Motor neuron (in vitro differentiated cells): ENCODE measurements at regions not wholly inside any gene's neighbourhood (a gene's known extent, or its start where the extent isn't known, plus 50 kb on each side); places are given as distances from the start of the nearest gene placed in this dataset.
"Not testable (repeated sequence)": the region's sequence is repeated elsewhere in the genome, so short reads cannot be mapped to it uniquely, and the experiment has no call there.

ENCODE experiments used
- ATAC-seq, 8 experiments: fragments of 200-7000 bp; cut with Tn5 transposase; replicated peaks in 6 of 8; 2 replicates each; pipeline ENCODE4 v1.8.0; 2021; ENCODE audit warnings: mild to moderate bottlenecking in 8 of 8, moderate library complexity in 8 of 8
- H3K27ac ChIP-seq, 2 donors: fragments of 250-450 bp; sonication (Bioruptor Pico); 2 replicates each; pipeline ENCODE4 v1.9.0; 2021; ENCODE audit warnings: antibody characterized with exemption in 2 of 2, mild to moderate bottlenecking in 2 of 2, moderate library complexity in 1 of 2
- H3K4me1 ChIP-seq, 2 donors: fragments of 250-450 bp; sonication (Bioruptor Pico); replicated peaks in 1 of 2; 2 replicates each; pipeline ENCODE4 v1.6.1; 2021; ENCODE audit warnings: antibody characterized with exemption in 2 of 2, mild to moderate bottlenecking in 2 of 2, moderate library complexity in 1 of 2
- H3K4me3 ChIP-seq, 5 donors: fragments of 250-450 bp; sonication (Bioruptor Pico); 2 replicates each; pipeline ENCODE4 v1.9.0; 2021; ENCODE audit warnings: antibody characterized with exemption in 5 of 5, mild to moderate bottlenecking in 5 of 5, moderate library complexity in 4 of 5
- WGBS, 10 experiments: fragments of 450-650 bp; shearing (Covaris generic); methylation state at CpG; one replicate each; pipeline ENCODE4 v1.0.0; 2022; 5-methylcytosine and 5-hydroxymethylcytosine counted together
- in situ Hi-C, 9 experiments: fragments of 400-800 bp; cut with MboI; loops; one replicate each; pipeline ENCODE4 v1.15.0; 2021; ENCODE audit warnings: low sequenced_read_pairs in 9 of 9, low pct_unique_long_range_greater_than_20kb in 2 of 9; ENCODE audit not compliant: unreplicated experiment in 9 of 9

DNA sequence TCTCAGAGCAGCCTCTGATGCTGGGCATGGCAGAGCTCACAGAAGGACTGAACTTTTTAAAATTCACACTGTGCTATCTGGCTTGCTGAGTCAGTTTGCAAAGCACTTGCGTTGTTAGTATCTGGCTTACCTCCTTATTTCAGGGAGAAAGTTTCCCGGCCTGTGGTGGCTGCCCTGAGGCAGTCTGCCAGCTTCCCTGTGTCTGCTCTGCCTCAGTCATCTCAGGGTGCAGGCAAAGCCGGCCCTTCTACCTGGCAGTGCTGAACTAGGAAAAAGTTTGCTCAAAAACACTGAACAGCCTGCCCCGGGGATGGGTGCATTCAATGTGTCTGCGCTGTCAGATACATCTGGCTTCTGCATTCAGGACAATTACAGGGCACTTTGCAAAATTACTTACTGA lies 90.2 kb upstream of the UXS1 start:
- 33 to 83% (median 50%) methylated on average over 1 to 5 of the region's 5 CpGs; no CpG with 5 or more reads in 5 of the 10 experiments for WGBS, 10 experiments
- Histone ChIP-seq H3K4me1 (peaks cover 26 to 27% of the 10 kb centered on the region in 2 donors), H3K27ac (no peak overlapping the region), H3K4me3 (no peak overlapping the region)
- in situ Hi-C loops = no loop called here
- peak in 2 of 8 experiments; percentile 37 to 43 for ATAC-seq

DNA sequence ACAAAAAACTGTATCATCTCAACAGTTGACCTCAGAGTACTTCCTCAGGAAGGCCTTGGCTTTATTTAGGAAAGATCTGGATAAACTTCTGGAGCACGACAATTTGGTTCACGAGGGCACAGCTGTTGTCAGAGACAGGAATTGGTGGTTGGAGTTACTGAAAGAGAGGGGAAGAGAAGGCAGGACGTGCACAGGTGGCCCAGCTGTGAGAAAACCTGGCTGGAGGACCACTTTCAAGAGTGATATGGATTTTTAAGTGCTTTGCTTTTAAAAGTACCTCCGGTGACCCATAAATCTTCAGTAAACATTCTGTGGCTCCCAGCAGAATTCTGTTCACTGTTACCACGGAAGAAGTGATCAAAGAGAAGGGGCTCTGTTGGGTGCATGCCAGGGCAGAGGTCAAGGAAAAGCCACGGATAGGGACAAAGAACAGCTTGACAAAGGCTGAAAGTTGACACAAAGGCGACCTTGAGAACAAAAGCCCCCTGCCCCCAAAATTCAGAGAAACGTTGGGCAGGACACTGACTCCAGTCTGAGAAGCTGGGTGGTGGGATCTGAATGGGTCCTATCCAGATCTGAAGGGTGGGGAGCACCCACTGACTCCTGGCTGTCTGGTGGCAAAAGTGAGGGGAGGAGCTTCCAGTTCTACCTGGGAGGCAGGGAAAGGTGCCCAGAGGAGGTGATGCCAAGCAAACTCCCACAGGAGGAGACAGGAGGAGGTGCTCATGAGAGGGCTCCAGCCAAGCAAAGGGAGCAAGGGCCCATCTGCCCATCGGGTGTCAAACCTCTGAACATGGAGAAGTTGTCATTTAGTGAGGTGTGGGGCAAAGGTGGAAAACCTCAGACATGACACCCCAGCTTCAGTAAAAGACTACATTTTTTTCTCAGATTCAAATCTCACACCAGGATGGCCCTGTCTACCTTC lies 89.4 kb upstream of the UXS1 start:
- peaks cover 26 to 27% of the 10 kb centered on the region in 2 donors for H3K4me1 ChIP-seq
- WGBS, 10 experiments = 0 to 77% (median 20%) methylated on average over 1 to 5 of the region's 9 CpGs; no CpG with 5 or more reads in 2 of the 10 experiments
- ATAC-seq, in situ Hi-C loops, H3K27ac ChIP-seq, H3K4me3 ChIP-seq: not testable (repeated sequence)

DNA sequence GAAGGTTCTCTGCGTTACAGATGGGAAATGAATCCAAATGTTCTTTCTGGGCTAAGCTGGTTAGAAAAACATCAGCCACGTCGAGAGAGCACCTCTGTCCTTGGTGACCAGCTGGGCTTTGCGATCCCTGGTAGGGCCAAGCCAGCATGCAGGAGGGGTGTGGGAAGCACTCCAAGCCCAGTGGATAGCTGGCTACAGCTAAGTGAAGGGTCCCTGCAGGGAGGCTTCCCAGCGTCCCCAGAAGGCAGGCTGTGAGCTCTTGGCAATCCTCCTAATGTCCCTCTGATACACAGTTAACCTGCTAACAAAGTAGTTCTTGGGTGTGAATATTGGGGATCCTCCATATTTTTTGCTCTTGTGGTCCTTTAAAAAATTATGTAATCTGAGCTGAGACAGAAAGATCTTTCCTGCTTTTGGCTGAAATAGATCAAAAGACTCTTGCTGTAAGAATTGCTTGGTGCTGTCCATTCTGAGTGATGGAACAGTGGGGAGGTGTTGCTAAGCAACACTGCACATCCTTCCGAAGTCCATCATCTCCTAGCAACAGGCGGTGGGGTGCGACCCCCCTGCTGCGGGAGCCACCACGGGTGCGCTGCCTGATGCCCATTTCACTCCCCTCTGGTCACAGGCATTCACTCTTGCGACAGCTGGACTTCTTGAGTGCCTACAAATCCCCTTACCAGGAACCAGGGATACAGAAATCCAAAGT lies 88.5 kb upstream of the UXS1 start:
- 20 to 58% (median 31%) methylated on average over 1 to 9 of the region's 12 CpGs; no CpG with 5 or more reads in 4 of the 10 experiments for WGBS, 10 experiments

DNA sequence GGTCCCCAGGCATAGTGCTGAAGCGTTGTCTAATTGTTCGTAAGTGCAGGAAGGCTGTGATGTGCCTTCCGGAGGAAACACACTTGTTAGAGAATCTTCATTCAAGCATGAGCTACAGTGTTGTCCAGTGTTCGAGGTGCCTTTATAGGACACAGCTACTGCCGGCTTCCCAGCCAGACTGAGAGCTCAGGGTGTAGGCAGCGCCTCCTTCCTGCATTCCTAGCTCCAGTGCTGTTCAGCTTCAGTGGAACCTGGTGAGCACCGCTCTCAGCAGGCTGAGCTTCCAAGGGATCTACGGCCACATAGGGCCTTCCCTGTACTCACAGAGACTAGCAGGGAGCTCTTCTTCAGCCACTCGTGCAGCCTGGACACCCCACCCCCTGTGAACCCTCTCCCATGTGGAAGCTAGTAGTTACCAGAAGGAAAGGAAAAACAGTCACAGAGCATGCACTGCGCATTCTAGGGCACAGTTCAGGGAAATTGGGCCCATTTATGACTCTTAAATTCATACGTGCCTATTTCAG lies 87.9 kb upstream of the UXS1 start:
- in situ Hi-C loops, H3K4me3 ChIP-seq, H3K27ac ChIP-seq: not testable (repeated sequence)
- peaks cover 26 to 27% of the 10 kb centered on the region in 2 donors for H3K4me1 ChIP-seq
- ATAC-seq = peak in 4 of 8 experiments; percentile 1 to 33 (median 24)
- 71 to 100% (median 80%) methylated on average over 1 to 7 of the region's 11 CpGs; no CpG with 5 or more reads in 5 of the 10 experiments for WGBS, 10 experiments

More for the DNA sequence above, 88.5 kb upstream of the UXS1 start:
- Histone ChIP-seq H3K27ac (no peak overlapping the region), H3K4me3 (no peak overlapping the region), H3K4me1 (peaks cover 26 to 27% of the 10 kb centered on the region in 2 donors)
- peak in 5 of 8 experiments; percentile 56 to 80 (median 75) for ATAC-seq
- in situ Hi-C loops = no loop called here

DNA sequence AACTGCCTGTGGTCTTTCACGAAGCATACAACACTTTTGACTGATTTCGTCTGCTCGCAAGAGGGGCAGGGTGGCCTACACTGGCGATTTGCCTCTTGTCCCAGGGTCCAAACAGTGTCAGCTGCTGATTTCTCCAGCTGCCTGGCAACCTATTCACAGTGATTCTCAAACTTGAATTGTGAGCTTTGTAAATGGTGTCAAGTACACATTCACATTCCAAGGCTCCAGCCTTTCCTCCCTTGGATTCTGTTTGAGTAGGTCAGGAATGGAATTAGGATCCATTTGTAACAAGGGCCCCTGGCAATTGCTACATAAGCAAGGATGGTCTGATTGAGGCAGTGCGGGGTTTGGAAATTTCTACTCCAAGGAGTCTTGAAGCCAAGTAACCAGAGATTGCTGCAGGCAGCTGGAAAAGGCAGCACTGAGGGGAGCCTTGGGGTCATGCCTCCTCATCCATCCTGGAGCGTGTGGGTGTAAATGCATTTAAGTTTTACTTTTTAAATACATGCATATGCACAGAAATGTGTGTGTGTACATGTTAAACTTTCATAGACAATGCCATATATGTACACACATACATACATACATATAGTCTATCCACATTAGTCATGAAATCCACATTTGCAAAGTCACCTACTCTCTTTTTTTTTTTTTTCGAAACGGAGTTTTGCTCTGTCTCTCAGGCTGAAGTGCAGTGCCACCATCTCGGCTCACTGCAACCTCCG lies 86.8 kb upstream of the UXS1 start:
- Histone ChIP-seq H3K27ac (no peak overlapping the region), H3K4me3 (no peak overlapping the region), H3K4me1 (peaks cover 26 to 27% of the 10 kb centered on the region in 2 donors)
- ATAC-seq = peak in 6 of 8 experiments; percentile 47 to 93 (median 66)
- in situ Hi-C loops = no loop called here
- WGBS, 10 experiments = 25 to 63% (median 47%) methylated on average over 2 to 10 of the region's 10 CpGs

DNA sequence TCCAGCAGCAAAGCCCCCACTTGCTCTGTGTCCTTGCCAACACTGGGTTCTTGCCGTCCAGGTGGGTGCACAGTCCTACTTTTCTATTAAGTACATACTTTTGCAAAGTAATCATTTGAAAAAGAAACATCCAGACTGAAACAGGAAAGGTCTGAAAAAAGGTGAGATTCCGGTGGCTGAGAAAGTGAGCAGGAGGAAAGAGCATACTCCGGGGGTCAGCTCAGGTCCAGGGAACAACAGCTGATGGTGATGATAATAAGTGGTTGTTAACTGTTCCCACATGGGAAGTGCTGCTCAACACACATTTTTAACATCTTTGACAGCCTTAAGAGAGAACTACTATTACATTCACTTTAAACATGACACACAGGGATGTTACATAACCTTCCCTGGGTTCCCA lies 86.1 kb upstream of the UXS1 start:
- H3K4me3 ChIP-seq = no peak overlapping the region

DNA sequence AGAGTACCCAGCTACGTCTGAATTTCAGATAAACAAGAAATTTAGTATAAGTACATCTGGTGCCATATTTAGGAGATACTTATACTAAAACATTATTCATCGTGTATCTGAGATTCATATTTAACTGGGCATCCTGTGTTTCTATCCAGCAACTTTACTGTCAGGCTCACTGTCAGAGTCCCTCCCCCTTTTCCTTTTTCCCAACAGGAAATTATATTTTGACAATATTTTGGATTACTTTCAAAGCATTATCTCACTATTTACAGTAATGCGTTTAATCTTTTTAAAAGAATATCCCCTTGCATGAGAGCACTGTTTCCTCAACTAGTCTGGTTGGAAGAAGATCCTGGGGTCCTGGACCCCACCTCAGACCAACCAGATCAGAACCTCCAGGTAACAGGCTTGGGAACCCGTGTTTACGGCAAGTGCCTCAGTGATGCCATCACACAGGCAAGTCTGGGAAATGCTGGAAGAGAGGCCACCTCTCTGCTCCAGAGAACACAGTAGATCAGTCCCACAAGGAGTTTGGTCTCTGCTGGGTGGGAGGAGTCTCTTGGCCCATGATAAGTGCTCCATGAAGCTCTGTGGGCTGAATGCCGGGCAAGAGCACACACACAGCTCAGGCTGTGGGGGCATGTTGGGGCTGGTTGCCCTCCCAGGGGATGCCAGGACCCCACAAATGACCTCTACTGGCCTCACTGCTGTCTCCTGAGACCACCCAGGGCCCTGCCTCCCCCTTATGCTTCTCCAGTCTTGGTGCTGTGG lies 84.2 kb upstream of the UXS1 start:
- ATAC-seq = no peak
- in situ Hi-C loops = no loop called here
- H3K4me3 ChIP-seq = no peak overlapping the region
- H3K27ac ChIP-seq = no peak overlapping the region
- H3K4me1 ChIP-seq = peaks cover 22 to 26% of the 10 kb centered on the region in 2 donors
- WGBS, 10 experiments = 30 to 100% (median 61%) methylated on average over 1 to 4 of the region's 6 CpGs; no CpG with 5 or more reads in 2 of the 10 experiments

More for the DNA sequence above, 86.1 kb upstream of the UXS1 start:
- ATAC-seq = no peak
- in situ Hi-C loops = no loop called here
- WGBS, 10 experiments = 37 to 72% (median 58%) methylated on average over 1 to 3 of the region's 3 CpGs; no CpG with 5 or more reads in 5 of the 10 experiments
- Histone ChIP-seq H3K4me1 (peaks cover 26 to 27% of the 10 kb centered on the region in 2 donors), H3K27ac (no peak overlapping the region)

DNA sequence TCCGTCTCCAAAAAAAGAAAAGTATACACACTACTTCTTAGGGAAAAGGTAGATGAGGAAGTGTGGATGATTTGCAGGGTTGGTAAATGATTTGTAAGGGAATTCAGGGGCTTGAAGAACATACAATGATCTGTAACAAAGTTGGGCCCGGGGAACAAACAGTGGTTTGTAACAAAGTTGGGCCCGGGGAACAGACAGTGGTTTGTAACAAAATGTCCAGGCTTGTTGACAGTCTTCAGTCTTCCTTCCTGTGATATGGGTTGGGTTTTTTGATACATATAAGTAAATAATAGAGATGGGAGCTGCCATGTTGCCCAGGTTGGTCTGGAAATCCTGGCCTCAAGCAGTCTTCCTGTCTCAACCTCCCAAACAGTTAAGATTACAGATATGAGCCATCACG lies 83.3 kb upstream of the UXS1 start:
- no peak overlapping the region for H3K4me3 ChIP-seq
- no peak for ATAC-seq
- in situ Hi-C loops = no loop called here
- H3K27ac ChIP-seq = no peak overlapping the region
- peaks cover 15 to 23% of the 10 kb centered on the region in 2 donors for H3K4me1 ChIP-seq
- 79 to 100% (median 96%) methylated on average over 1 to 4 of the region's 4 CpGs; no CpG with 5 or more reads in 3 of the 10 experiments for WGBS, 10 experiments

DNA sequence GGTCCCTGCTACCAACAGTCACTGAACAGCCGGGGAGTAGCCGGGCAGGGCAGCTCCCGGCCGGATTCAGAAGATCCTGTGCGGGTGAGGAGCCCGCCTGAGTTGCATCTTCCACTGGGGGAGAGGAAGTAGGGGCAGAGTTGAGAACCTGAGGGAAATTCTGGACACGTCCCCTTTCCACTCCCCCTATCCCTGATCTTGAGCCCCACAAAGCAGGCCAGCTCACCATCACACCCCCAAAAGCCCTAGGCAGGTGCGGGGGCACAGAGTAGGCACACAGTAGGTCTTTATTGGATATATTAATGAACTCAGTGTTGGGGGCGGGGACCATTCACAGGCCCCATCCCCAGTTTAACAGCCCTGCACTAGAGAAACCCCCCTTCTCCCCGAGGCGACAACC lies 81.9 kb upstream of the UXS1 start:
- ATAC-seq = no peak
- H3K4me1 ChIP-seq = peaks cover 4 to 11% of the 10 kb centered on the region in 2 donors
- no peak overlapping the region for H3K4me3 ChIP-seq
- 83 to 90% methylated on average over 1 to 2 of the region's 11 CpGs; no CpG with 5 or more reads in 8 of the 10 experiments for WGBS, 10 experiments
- H3K27ac ChIP-seq = no peak overlapping the region
- in situ Hi-C loops = no loop called here

DNA sequence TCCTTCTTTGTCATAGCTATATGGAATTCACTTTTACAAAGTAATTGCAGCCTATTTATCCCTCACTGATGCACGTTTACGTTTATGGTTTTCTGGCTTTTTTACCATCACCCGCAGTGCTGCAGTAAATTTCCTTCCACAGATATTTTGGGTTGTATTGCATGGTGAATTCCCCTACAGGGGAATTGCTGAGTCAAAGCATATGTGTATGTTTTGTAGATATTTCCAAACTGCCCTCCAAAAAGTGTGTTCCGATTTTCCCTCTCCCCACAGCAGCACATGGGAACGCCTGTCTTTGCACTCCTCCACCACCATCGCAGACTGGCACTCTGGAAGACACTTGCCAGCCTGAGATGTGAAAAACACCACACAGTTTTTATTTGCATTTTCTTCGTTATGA lies 80.6 kb upstream of the UXS1 start:
- no peak overlapping the region for H3K27ac ChIP-seq
- WGBS, 10 experiments = 0 to 95% (median 78%) methylated on average over 2 to 7 of the region's 7 CpGs; no CpG with 5 or more reads in 2 of the 10 experiments
- H3K4me1 ChIP-seq = no peaks in the 10 kb centered on the region
- in situ Hi-C loops = no loop called here
- H3K4me3 ChIP-seq = no peak overlapping the region
- no peak for ATAC-seq

DNA sequence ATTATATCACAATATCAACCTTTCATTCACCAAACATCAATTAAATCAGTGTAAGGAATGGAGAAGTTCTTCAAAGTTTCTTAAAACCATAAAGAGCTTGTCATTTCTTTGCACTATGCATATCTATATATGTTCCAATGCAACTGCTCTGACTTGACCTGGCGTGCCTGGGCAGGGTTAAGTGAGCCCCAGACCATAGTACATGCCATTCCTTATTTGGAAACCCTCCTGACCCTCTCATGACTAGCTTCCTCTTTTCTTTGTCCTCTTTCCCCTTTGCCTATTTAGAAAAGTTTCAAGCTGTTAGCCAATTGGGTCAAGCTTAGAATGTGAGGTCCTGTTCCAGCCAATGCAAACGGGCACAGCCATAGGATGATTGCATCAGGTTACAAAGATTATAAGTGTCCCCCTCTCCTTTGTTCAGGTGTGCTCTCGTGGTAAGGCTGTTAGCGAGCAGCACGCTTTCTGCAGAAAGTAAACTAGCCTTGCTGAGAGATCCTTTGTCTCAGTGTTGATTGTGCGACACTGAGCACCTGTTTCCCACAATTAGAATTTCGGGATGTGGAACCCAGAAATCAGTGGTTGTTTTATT lies 78.2 kb upstream of the UXS1 start:
- ATAC-seq = peak in 1 of 8 experiments; percentile 30
- in situ Hi-C loops = no loop called here
- H3K4me1 ChIP-seq = no peaks in the 10 kb centered on the region
- 18 to 93% (median 80%) methylated on average over 2 to 5 of the region's 7 CpGs; no CpG with 5 or more reads in 2 of the 10 experiments for WGBS, 10 experiments
- H3K4me3 ChIP-seq = no peak overlapping the region
- no peak overlapping the region for H3K27ac ChIP-seq
